SK-N-SH (cell line): ENCODE measurements at regions not wholly inside any gene's neighbourhood (a gene's known extent, or its start where the extent isn't known, plus 50 kb on each side); places are given as distances from the start of the nearest gene placed in this dataset.

Experiments used
- CTCF ChIA-PET: fragments of 300-600, 350-600 bp; formaldehyde crosslinking; extraction: SDS; loops from one replicate; lab custom pipeline; 2021; lab: Yijun Ruan, JAX
- POLR2A ChIA-PET: fragments of 350-600 bp; sonication (Branson Sonifier 250); formaldehyde crosslinking; extraction: SDS; loops from one replicate; lab custom pipeline; 2020; ENCODE audit warnings: antibody characterized with exemption, inconsistent platforms; lab: Yijun Ruan, JAX
- DNase-seq: peaks from one replicate; pipeline ENCODE4 v3.0.0; 2012
- H2AFZ ChIP-seq: fragments of 200-600 bp; sonication (generic); 2 replicates; pipeline ENCODE4 v1.8.1; 2016; ENCODE audit warnings: antibody characterized with exemption, mild to moderate bottlenecking, low read depth
- H3F3A ChIP-seq: fragments of 200-600 bp; sonication (generic); replicated peaks from 2 replicates; pipeline ENCODE3; 2016; ENCODE audit warnings: antibody characterized with exemption, mild to moderate bottlenecking; ENCODE audit not compliant: insufficient read depth
- H3K27ac ChIP-seq, 2 experiments: fragments of 200-500 bp in 1 of 2; fragments of 200-600 bp in 1 of 2; sonication (Bioruptor generic) in 1 of 2; sonication (generic), shearing (Covaris generic) in 1 of 2; 2 replicates each; pipeline versions ENCODE4 v1.5.1 to v1.6.1; 2014 to 2016; ENCODE audit warnings: low read depth in 2 of 2, inconsistent platforms in 1 of 2, low read length in 1 of 2, mild to moderate bottlenecking in 1 of 2, mixed read lengths in 1 of 2
- H3K27me3 ChIP-seq: fragments of 200-600 bp; sonication (generic), shearing (Covaris generic); 2 replicates; pipeline ENCODE4 v1.6.1; 2016; ENCODE audit warnings: mixed run types; ENCODE audit not compliant: insufficient read depth
- H3K36me3 ChIP-seq, 2 experiments: fragments of 200-500 bp in 1 of 2; fragments of 200-600 bp in 1 of 2; sonication (Bioruptor generic) in 1 of 2; sonication (generic) in 1 of 2; replicated peaks in 1 of 2; 2 replicates each; pipeline versions ENCODE3 to v1.5.1; 2014 to 2016; ENCODE audit warnings: low read length in 1 of 2, mild to moderate bottlenecking in 1 of 2; ENCODE audit not compliant: insufficient read depth in 2 of 2, control insufficient read depth in 1 of 2
- H3K4me1 ChIP-seq, 2 experiments: fragments of 200-500 bp in 1 of 2; fragments of 200-600 bp in 1 of 2; sonication (Bioruptor generic) in 1 of 2; sonication (generic), shearing (Covaris generic) in 1 of 2; 2 replicates each; pipeline versions ENCODE4 v1.5.1 to v1.6.1; 2014 to 2016; ENCODE audit warnings: low read depth in 1 of 2, low read length in 1 of 2, mixed run types in 1 of 2; ENCODE audit not compliant: insufficient read depth in 2 of 2, control insufficient read depth in 1 of 2
- H3K4me2 ChIP-seq: fragments of 200-600 bp; sonication (generic), shearing (Covaris generic); 2 replicates; pipeline ENCODE4 v1.6.1; 2017; ENCODE audit warnings: mixed run types
- H3K4me3 ChIP-seq, 2 experiments: fragments of 200-500 bp in 1 of 2; fragments of 200-600 bp in 1 of 2; sonication (Bioruptor generic) in 1 of 2; sonication (generic), shearing (Covaris generic) in 1 of 2; 2 replicates each; pipeline versions ENCODE4 v1.5.1 to v1.8.1; 2014 to 2016; ENCODE audit warnings: low read depth in 2 of 2, inconsistent platforms in 1 of 2, low read length in 1 of 2, mild to moderate bottlenecking in 1 of 2, mixed read lengths in 1 of 2, moderate library complexity in 1 of 2
- H3K79me2 ChIP-seq: fragments of 200-600 bp; sonication (generic); 2 replicates; pipeline ENCODE4 v1.8.1; 2017; ENCODE audit warnings: mild to moderate bottlenecking; ENCODE audit not compliant: insufficient read depth
- H3K9ac ChIP-seq: fragments of 200-600 bp; sonication (generic); 2 replicates; pipeline ENCODE4 v1.6.1; 2017; ENCODE audit warnings: mixed run types
- H3K9me2 ChIP-seq: fragments of 200-600 bp; sonication (generic); 2 replicates; pipeline ENCODE4 v1.6.1; 2017; ENCODE audit warnings: mixed run types
- H3K9me3 ChIP-seq: fragments of 200-600 bp; sonication (generic); 2 replicates; pipeline ENCODE4 v1.6.1; 2017; ENCODE audit warnings: mixed run types, mild to moderate bottlenecking, moderate library complexity
- H4K20me1 ChIP-seq: fragments of 200-600 bp; sonication (generic); 2 replicates; pipeline ENCODE4 v1.6.1; 2017; ENCODE audit warnings: mild to moderate bottlenecking, mixed run types; ENCODE audit not compliant: insufficient read depth
- GABPA ChIP-seq: IDR thresholded peaks from 2 replicates; pipeline ENCODE4 v1.4.0; 2012; ENCODE audit warnings: low read depth, mild to moderate bottlenecking
- MEF2A ChIP-seq: IDR thresholded peaks from 2 replicates; pipeline ENCODE4 v1.4.0; 2012; ENCODE audit warnings: low read depth, borderline replicate concordance
- REST ChIP-seq: IDR thresholded peaks from 2 replicates; pipeline ENCODE4 v1.6.1; 2012; ENCODE audit warnings: mild to moderate bottlenecking, low read depth, low read length, moderate library complexity
- USF2 ChIP-seq: fragments of 150-350 bp; IDR thresholded peaks from 2 replicates; pipeline ENCODE4 v1.6.1; 2017; ENCODE audit warnings: antibody characterized with exemption, low read length, low read depth, borderline replicate concordance
- YY1 ChIP-seq: IDR thresholded peaks from 2 replicates; pipeline ENCODE4 v1.4.0; 2012; ENCODE audit warnings: low read depth, mild to moderate bottlenecking
- WGBS: methylation state at CpG from one replicate; pipeline ENCODE4 v1.1.6; 2017; ENCODE audit warnings: low lambda C conversion rate; 5-methylcytosine and 5-hydroxymethylcytosine counted together
- TF ChIP-seq, protein P1 (sequence below): fragments of 200-600 bp; sonication (generic); IDR thresholded peaks from 2 replicates; pipeline ENCODE4 v1.6.1; 2017; ENCODE audit warnings: antibody characterized with exemption, mild to moderate bottlenecking, moderate library complexity
- TF ChIP-seq, protein P2 (sequence below): IDR thresholded peaks from 2 replicates; pipeline ENCODE4 v1.4.0; 2012; ENCODE audit warnings: low read depth

DNA sequence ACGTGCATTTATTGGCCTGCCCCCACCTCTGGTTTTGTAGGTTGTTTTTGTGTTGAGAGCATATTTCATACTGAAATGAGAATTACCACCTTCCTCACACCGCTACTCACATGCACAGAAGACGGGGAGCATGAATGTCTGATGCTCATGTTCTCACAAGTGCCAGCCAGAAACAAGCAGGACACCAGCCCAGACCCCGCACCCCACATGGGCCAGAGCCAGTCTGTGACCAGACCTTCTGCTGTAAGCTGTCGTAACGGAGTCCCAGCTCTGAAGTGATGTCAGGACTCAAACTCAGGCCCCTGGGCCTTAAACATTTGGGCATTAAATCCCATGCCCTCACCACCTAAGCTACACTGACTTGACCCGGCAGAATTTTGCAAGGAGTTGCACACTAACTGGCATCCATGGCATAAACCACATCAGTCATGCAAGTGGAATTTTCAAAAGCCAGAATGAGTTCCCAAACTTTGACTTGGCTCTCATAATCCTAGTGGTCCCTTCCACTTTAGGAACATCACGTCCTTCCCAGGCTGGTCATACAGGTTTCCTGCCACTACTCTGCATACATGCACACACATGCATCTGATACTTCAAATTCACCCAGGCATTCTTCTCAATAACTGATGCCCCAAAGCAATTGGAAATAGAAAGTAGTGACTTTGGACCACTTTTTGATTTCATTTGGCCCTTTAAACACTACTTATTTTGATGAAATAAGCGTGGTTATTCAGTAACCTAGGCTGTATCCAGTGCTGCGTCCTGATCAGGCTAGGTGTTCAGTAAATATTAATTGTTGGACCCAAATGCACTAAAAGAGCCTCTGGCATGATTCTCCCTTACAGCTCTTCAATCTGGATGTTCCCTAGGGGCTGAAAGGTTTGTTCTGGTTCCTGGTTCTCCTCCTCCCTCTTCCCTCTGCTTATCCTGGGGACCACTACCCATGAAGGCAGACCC is 223.1 kb upstream of the ID2 start (continued):
- no peak for TF ChIP-seq REST
- TF ChIP-seq USF2, result no peak

DNA sequence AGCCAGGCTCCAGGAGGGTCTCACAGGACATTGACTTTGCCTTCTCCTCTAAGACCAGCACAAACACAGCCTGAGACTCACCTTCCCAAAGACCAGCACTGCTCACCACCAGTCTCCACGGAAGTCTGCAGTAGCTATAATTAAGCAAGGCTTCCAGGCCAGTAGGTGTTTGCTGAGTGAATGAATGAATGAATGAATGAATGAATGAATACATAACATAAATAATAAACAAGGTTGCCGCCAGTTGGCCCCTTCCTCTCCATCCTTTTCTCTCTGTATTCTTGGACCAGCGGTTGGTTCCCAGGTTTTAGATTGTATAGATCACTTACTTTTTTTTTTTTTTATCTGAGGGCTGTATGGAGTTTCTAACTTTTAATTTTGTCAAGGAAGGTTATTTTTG is 222.4 kb upstream of the ID2 start:
- Histone ChIP-seq H3K9ac (no peak overlapping the region), H3K79me2 (no peaks in the 10 kb centered on the region), H2AFZ (no peak overlapping the region), H3K36me3 (no peaks in the 10 kb centered on the region), H3K9me2 (no peaks in the 10 kb centered on the region), H3K27me3 (no peaks in the 10 kb centered on the region), H3K4me1 (no peaks in the 10 kb centered on the region), H4K20me1 (no peaks in the 10 kb centered on the region), H3K9me3 (no peaks in the 10 kb centered on the region), H3K4me2 (no peak overlapping the region), H3K4me3 (no peak overlapping the region), H3F3A (no peaks in the 10 kb centered on the region), H3K27ac (no peak overlapping the region)
- CTCF ChIA-PET, result no interaction called here
- WGBS, result 85% methylated on average over 3 of the region's 3 CpGs
- TF ChIP-seq GABPA, result no peak
- TF ChIP-seq, protein P1, sequence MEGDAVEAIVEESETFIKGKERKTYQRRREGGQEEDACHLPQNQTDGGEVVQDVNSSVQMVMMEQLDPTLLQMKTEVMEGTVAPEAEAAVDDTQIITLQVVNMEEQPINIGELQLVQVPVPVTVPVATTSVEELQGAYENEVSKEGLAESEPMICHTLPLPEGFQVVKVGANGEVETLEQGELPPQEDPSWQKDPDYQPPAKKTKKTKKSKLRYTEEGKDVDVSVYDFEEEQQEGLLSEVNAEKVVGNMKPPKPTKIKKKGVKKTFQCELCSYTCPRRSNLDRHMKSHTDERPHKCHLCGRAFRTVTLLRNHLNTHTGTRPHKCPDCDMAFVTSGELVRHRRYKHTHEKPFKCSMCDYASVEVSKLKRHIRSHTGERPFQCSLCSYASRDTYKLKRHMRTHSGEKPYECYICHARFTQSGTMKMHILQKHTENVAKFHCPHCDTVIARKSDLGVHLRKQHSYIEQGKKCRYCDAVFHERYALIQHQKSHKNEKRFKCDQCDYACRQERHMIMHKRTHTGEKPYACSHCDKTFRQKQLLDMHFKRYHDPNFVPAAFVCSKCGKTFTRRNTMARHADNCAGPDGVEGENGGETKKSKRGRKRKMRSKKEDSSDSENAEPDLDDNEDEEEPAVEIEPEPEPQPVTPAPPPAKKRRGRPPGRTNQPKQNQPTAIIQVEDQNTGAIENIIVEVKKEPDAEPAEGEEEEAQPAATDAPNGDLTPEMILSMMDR, result no peak
- TF ChIP-seq YY1, result no peak
- no peak for TF ChIP-seq MEF2A
- TF ChIP-seq, protein P2, sequence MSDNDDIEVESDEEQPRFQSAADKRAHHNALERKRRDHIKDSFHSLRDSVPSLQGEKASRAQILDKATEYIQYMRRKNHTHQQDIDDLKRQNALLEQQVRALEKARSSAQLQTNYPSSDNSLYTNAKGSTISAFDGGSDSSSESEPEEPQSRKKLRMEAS, result no peak
- DNase-seq, result no peak
- POLR2A ChIA-PET, result no interaction called here
